Suprapubic skin (tissue), 4 donors: ENCODE measurements at regions not wholly inside any gene's neighbourhood (a gene's known extent, or its start where the extent isn't known, plus 50 kb on each side); places are given as distances from the start of the nearest gene placed in this dataset.
"Not testable (repeated sequence)": the region's sequence is repeated elsewhere in the genome, so short reads cannot be mapped to it uniquely, and the experiment has no call there.

Experiments
- DNase-seq, 2 donors: peaks; one replicate each; pipeline ENCODE4 v3.0.0-alpha.2; 2019; ENCODE audit warnings: low spot score in 2 of 2
- H3K27ac ChIP-seq: fragments of 200-600 bp; sonication (generic); one replicate; pipeline ENCODE4 v1.5.1; 2019
- H3K27me3 ChIP-seq: fragments of 200-600 bp; sonication (generic); one replicate; pipeline ENCODE4 v1.5.1; 2019
- H3K36me3 ChIP-seq: fragments of 200-600 bp; sonication (generic); one replicate; pipeline ENCODE4 v1.5.1; 2019
- H3K4me1 ChIP-seq: fragments of 200-600 bp; sonication (generic); one replicate; pipeline ENCODE4 v1.5.1; 2019
- H3K4me3 ChIP-seq: fragments of 200-600 bp; sonication (generic); one replicate; pipeline ENCODE4 v1.5.1; 2019; ENCODE audit warnings: mild to moderate bottlenecking
- H3K9me3 ChIP-seq: fragments of 200-600 bp; sonication (generic); one replicate; pipeline ENCODE4 v1.5.1; 2019
- CTCF ChIP-seq, 2 donors: fragments of 200-600 bp in 1 of 2; fragments of 450-650 bp in 1 of 2; sonication (generic) in 1 of 2; IDR thresholded peaks; one replicate each; pipeline ENCODE4 v1.5.1; 2016 to 2019; ENCODE audit warnings: antibody characterized with exemption in 2 of 2, mild to moderate bottlenecking in 1 of 2, moderate library complexity in 1 of 2
- EP300 ChIP-seq: sonication (generic); formaldehyde crosslinking; IDR thresholded peaks from one replicate; pipeline ENCODE4 v1.6.1; 2017; ENCODE audit warnings: antibody characterized with exemption
- POLR2A ChIP-seq, 2 donors: fragments of 450-650 bp; IDR thresholded peaks; one replicate each; pipeline ENCODE4 v1.6.1; 2017; ENCODE audit warnings: antibody characterized with exemption in 2 of 2, mild to moderate bottlenecking in 2 of 2, moderate library complexity in 2 of 2
- POLR2AphosphoS5 ChIP-seq, 3 donors: sonication (generic); formaldehyde crosslinking; IDR thresholded peaks; one replicate each; pipeline ENCODE4 v1.6.1; 2017; ENCODE audit warnings: antibody characterized with exemption in 3 of 3
- WGBS: methylation state at CpG from one replicate; pipeline ENCODE4 v1.1.5; 2018; 5-methylcytosine and 5-hydroxymethylcytosine counted together

GRCh38 chr4:3599951-3600350 is 67.7 kb upstream of the LRPAP1 start:
- TF ChIP-seq POLR2A (IDR thresholded peaks at IDR 0.05), result no peak
- TF ChIP-seq POLR2AphosphoS5 (IDR thresholded peaks at IDR 0.05), result no peak
- no peak for TF ChIP-seq EP300
- no peak for TF ChIP-seq CTCF (IDR thresholded peaks at IDR 0.05)
- no peak for DNase-seq
- no peaks in the 10 kb centered on the region for H3K9me3 ChIP-seq
- H3K4me1 ChIP-seq, result no peaks in the 10 kb centered on the region
- H3K27me3 ChIP-seq, result peaks cover 29% of the 10 kb centered on the region
- no peak overlapping the region for H3K27ac ChIP-seq
- no peak overlapping the region for H3K4me3 ChIP-seq
- 53% methylated on average over 5 of the region's 9 CpGs for WGBS
- H3K36me3 ChIP-seq, result no peaks in the 10 kb centered on the region

- H3K4me1 ChIP-seq, result no peaks in the 10 kb centered on the region
- no peak overlapping the region for H3K27ac ChIP-seq
- no peaks in the 10 kb centered on the region for H3K36me3 ChIP-seq
- no peak overlapping the region for H3K4me3 ChIP-seq
- WGBS, result 91% methylated on average over 8 of the region's 8 CpGs
- TF ChIP-seq POLR2AphosphoS5 (IDR thresholded peaks at IDR 0.05) (no peak), EP300 (no peak), POLR2A (IDR thresholded peaks at IDR 0.05) (no peak), CTCF (IDR thresholded peaks at IDR 0.05) (no peak)
- no peak for DNase-seq
- H3K9me3 ChIP-seq, result no peaks in the 10 kb centered on the region
- peaks cover 29% of the 10 kb centered on the region for H3K27me3 ChIP-seq
Measured at GRCh38 chr4:3598695-3599227, 66.5 kb upstream of the LRPAP1 start.

- H3K27ac ChIP-seq, H3K4me1 ChIP-seq, DNase-seq, H3K36me3 ChIP-seq, H3K4me3 ChIP-seq, H3K9me3 ChIP-seq: not testable (repeated sequence)
- H3K27me3 ChIP-seq, result peaks cover 29% of the 10 kb centered on the region
- 73% methylated on average over 5 of the region's 13 CpGs for WGBS
Measured at GRCh38 chr4:3597896-3598505, 65.8 kb upstream of the LRPAP1 start.

GRCh38 chr4:3596957-3597733 is 64.9 kb upstream of the LRPAP1 start:
- H3K27ac ChIP-seq, H3K9me3 ChIP-seq, H3K4me1 ChIP-seq, H3K36me3 ChIP-seq, H3K4me3 ChIP-seq: not testable (repeated sequence)
- 83% methylated on average over 16 of the region's 23 CpGs for WGBS
- peaks cover 27% of the 10 kb centered on the region for H3K27me3 ChIP-seq
- DNase-seq, result peak in 1 of 2 donors; percentile 57

- peak in 1 of 2 donors; percentile 38 for DNase-seq
- WGBS, result 88% methylated on average over 16 of the region's 27 CpGs
- H3K4me1 ChIP-seq, H3K9me3 ChIP-seq, H3K27ac ChIP-seq, H3K36me3 ChIP-seq, H3K4me3 ChIP-seq: not testable (repeated sequence)
- H3K27me3 ChIP-seq, result peaks cover 23% of the 10 kb centered on the region
Measured at GRCh38 chr4:3595627-3596291, 63.5 kb upstream of the LRPAP1 start.

- H3K9me3 ChIP-seq, H3K27ac ChIP-seq, H3K36me3 ChIP-seq, H3K4me1 ChIP-seq, H3K4me3 ChIP-seq, DNase-seq: not testable (repeated sequence)
- WGBS, result 81% methylated on average over 9 of the region's 9 CpGs
- peaks cover 32% of the 10 kb centered on the region for H3K27me3 ChIP-seq
Measured at GRCh38 chr4:3594751-3595150, 62.5 kb upstream of the LRPAP1 start.

GRCh38 chr4:3589946-3590924 is 58.0 kb upstream of the LRPAP1 start:
- not testable (repeated sequence) for H3K4me1 ChIP-seq, H3K27ac ChIP-seq, H3K9me3 ChIP-seq, H3K36me3 ChIP-seq, H3K4me3 ChIP-seq, DNase-seq
- H3K27me3 ChIP-seq, result peaks cover 32% of the 10 kb centered on the region
- 40% methylated on average over 8 of the region's 21 CpGs for WGBS

GRCh38 chr4:3589379-3589778 is 57.2 kb upstream of the LRPAP1 start:
- H3K4me3 ChIP-seq, H3K36me3 ChIP-seq, H3K27ac ChIP-seq, H3K9me3 ChIP-seq, DNase-seq, H3K4me1 ChIP-seq: not testable (repeated sequence)
- H3K27me3 ChIP-seq, result peaks cover 25% of the 10 kb centered on the region
- 89% methylated on average over 11 of the region's 11 CpGs for WGBS

- not testable (repeated sequence) for H3K4me1 ChIP-seq, H3K27ac ChIP-seq, H3K9me3 ChIP-seq, H3K36me3 ChIP-seq, H3K4me3 ChIP-seq
- H3K27me3 ChIP-seq, result peaks cover 22% of the 10 kb centered on the region
- WGBS, result 66% methylated on average over 8 of the region's 10 CpGs
- DNase-seq, result peak in 1 of 2 donors; percentile 48
Measured at GRCh38 chr4:3588517-3589194, 56.4 kb upstream of the LRPAP1 start.

- H3K4me3 ChIP-seq, DNase-seq, H3K4me1 ChIP-seq, H3K27ac ChIP-seq, H3K36me3 ChIP-seq, H3K9me3 ChIP-seq: not testable (repeated sequence)
- 98% methylated on average over 5 of the region's 10 CpGs for WGBS
- H3K27me3 ChIP-seq, result peaks cover 32% of the 10 kb centered on the region
Measured at GRCh38 chr4:3586596-3586995, 54.4 kb upstream of the LRPAP1 start.
